OCI-LY3 (cell line): ENCODE measurements at regions not wholly inside any gene's neighbourhood (a gene's known extent, or its start where the extent isn't known, plus 50 kb on each side); places are given as distances from the start of the nearest gene placed in this dataset.

Source experiments
- EZH2phosphoT487 ChIP-seq: fragments of 200-600 bp; shearing (Covaris generic); IDR thresholded peaks from 2 replicates; pipeline ENCODE4 v1.6.1; 2018; ENCODE audit warnings: antibody characterized with exemption, mixed run types, low read depth
- TF ChIP-seq, protein P1 (sequence below): fragments of 200-600, 300-600 bp; sonication (generic); IDR thresholded peaks from 2 replicates; pipeline ENCODE4 v1.5.1; 2014; ENCODE audit warnings: antibody characterized with exemption, low read length, low read depth

DNA sequence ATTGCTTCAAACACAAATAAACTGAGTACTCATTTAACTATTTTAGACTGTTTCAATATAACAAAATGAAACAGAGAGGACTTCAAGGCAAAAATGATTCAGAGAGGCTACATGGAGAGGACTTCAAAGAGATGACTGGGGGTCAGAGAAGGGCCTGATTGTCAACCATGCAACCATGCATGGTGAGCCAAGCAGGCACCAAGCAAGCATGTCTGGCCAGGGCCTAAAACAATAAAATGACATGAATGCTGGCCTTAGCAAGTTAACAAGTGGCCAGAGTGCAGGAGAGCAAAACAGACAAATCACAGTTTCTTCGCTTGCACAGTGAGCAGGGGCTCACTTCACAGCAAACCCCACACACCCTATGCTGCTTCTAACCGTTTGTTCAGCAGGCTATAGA, 356.5 kb upstream of the MTPN start:
- TF ChIP-seq, protein P1, sequence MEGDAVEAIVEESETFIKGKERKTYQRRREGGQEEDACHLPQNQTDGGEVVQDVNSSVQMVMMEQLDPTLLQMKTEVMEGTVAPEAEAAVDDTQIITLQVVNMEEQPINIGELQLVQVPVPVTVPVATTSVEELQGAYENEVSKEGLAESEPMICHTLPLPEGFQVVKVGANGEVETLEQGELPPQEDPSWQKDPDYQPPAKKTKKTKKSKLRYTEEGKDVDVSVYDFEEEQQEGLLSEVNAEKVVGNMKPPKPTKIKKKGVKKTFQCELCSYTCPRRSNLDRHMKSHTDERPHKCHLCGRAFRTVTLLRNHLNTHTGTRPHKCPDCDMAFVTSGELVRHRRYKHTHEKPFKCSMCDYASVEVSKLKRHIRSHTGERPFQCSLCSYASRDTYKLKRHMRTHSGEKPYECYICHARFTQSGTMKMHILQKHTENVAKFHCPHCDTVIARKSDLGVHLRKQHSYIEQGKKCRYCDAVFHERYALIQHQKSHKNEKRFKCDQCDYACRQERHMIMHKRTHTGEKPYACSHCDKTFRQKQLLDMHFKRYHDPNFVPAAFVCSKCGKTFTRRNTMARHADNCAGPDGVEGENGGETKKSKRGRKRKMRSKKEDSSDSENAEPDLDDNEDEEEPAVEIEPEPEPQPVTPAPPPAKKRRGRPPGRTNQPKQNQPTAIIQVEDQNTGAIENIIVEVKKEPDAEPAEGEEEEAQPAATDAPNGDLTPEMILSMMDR: no peak
- TF ChIP-seq EZH2phosphoT487: no peak
